Stimulated activated CD4-positive, alpha-beta T cell treated with anti-CD3 and anti-CD28 coated beads, Interleukin-12 subunit alpha, Interleukin-12 subunit beta, amount 100 ng/mL, for 24 hours (primary cell): ENCODE measurements at regions not wholly inside any gene's neighbourhood (a gene's known extent, or its start where the extent isn't known, plus 50 kb on each side); places are given as distances from the start of the nearest gene placed in this dataset.
"Not testable (repeated sequence)": the region's sequence is repeated elsewhere in the genome, so short reads cannot be mapped to it uniquely, and the experiment has no call there.

Experiments used
- DNase-seq, 2 experiments: peaks; one replicate each; pipeline ENCODE4 v3.0.0-alpha.2; 2020; ENCODE audit warnings: low read depth in 2 of 2

GRCh38 chr5:164972973-164973372, 1467.6 kb downstream of the MAT2B start:
- DNase-seq, result no peak

- no peak for DNase-seq
These were observed 1470.6 kb downstream of the MAT2B start for GRCh38 chr5:164975986-164976385.

GRCh38 chr5:164980480-164980879, 1475.1 kb downstream of the MAT2B start:
- DNase-seq, result no peak

GRCh38 chr5:164998142-164998541, 1492.7 kb downstream of the MAT2B start:
- DNase-seq, result no peak

- no peak for DNase-seq
These were observed 1493.2 kb downstream of the MAT2B start for GRCh38 chr5:164998590-164998989.

GRCh38 chr5:165000479-165001190, 1495.2 kb downstream of the MAT2B start:
- no peak for DNase-seq

GRCh38 chr5:165003283-165003682, 1497.9 kb downstream of the MAT2B start:
- no peak for DNase-seq

GRCh38 chr5:165004175-165004574, 1498.8 kb downstream of the MAT2B start:
- DNase-seq, result no peak

- DNase-seq, result no peak
These were observed 1509.0 kb downstream of the MAT2B start for GRCh38 chr5:165014439-165014838.

GRCh38 chr5:165015126-165015525, 1509.7 kb downstream of the MAT2B start:
- no peak for DNase-seq

- DNase-seq, result no peak
These were observed 1510.1 kb downstream of the MAT2B start for GRCh38 chr5:165015547-165015946.

- no peak for DNase-seq
These were observed 1521.6 kb downstream of the MAT2B start for GRCh38 chr5:165026971-165027370.

- DNase-seq, result no peak
These were observed 1522.9 kb downstream of the MAT2B start for GRCh38 chr5:165028356-165028755.

- DNase-seq, result no peak
These were observed 1523.9 kb downstream of the MAT2B start for GRCh38 chr5:165029099-165029870.

GRCh38 chr5:165030971-165031370, 1525.6 kb downstream of the MAT2B start:
- no peak for DNase-seq

- no peak for DNase-seq
These were observed 1526.0 kb downstream of the MAT2B start for GRCh38 chr5:165031371-165031770.

GRCh38 chr5:165035520-165035919, 1530.1 kb downstream of the MAT2B start:
- DNase-seq, result no peak

- no peak for DNase-seq
These were observed 1534.3 kb downstream of the MAT2B start for GRCh38 chr5:165039748-165040147.

- DNase-seq, result not testable (repeated sequence)
These were observed 1540.5 kb downstream of the MAT2B start for GRCh38 chr5:165045941-165046340.

- DNase-seq, result no peak
These were observed 1550.1 kb downstream of the MAT2B start for GRCh38 chr5:165055476-165055875.

GRCh38 chr5:165057145-165057544, 1551.7 kb downstream of the MAT2B start:
- DNase-seq, result no peak

GRCh38 chr5:165066751-165067385, 1561.4 kb downstream of the MAT2B start:
- no peak for DNase-seq

GRCh38 chr5:165076686-165077085, 1571.3 kb downstream of the MAT2B start:
- DNase-seq, result no peak
